ENCODE measurements at regions not wholly inside any gene's neighbourhood (a gene's known extent, or its start where the extent isn't known, plus 50 kb on each side); places are given as distances from the start of the nearest gene placed in this dataset.

DNA sequence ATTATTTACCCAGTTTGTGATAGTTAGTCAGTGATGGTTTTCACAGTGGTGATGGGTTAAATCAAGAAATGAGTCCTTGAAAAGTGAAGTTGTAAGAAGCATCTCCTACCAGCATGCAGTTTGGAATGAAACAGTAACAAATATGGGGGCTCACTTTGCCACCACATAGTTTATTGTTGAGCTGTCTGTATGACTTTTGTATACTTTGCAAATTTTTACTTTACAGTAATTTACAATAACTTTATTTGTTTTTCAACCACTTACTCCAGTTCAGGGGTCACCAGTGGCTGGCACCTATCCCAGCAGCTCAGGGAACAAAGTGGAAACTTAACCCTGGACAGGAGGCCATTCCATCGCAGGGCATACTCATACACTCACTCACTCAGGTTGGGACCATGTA is 64.5 kb upstream of the ANKRD50 start:
- TF ChIP-seq POLR2A (IDR thresholded peaks at IDR 0.05; ENCODE audit: low read length) = no peak
- no peak for TF ChIP-seq GATA1 (IDR thresholded peaks at IDR 0.05; ENCODE audit: low read depth, low read length)

All from erythroblast (primary cell).